Neural cell (in vitro differentiated cells): ENCODE measurements at regions not wholly inside any gene's neighbourhood (a gene's known extent, or its start where the extent isn't known, plus 50 kb on each side); places are given as distances from the start of the nearest gene placed in this dataset.

Source experiments
- H2AFZ ChIP-seq: fragments of 200-600, 300-800 bp; sonication (generic), shearing (Covaris generic); 2 replicates; pipeline ENCODE4 v1.6.0; 2014; ENCODE audit warnings: low read depth, mild to moderate bottlenecking, antibody characterized with exemption, low read length, moderate library complexity
- H3F3A ChIP-seq: fragments of 200-600 bp; shearing (Covaris generic); 2 replicates; pipeline ENCODE4 v1.6.1; 2016; ENCODE audit warnings: mild to moderate bottlenecking, moderate library complexity, mixed read lengths, antibody characterized with exemption, low read length; ENCODE audit not compliant: insufficient read depth, poor library complexity, severe bottlenecking
- H3K27ac ChIP-seq: fragments of 200-600, 300-800 bp; sonication (generic), shearing (Covaris generic); 2 replicates; pipeline ENCODE4 v1.5.1; 2014; ENCODE audit warnings: mild to moderate bottlenecking, low read length, moderate library complexity
- H3K27me3 ChIP-seq: fragments of 300-800, 200-600 bp; sonication (generic), shearing (Covaris generic); 2 replicates; pipeline ENCODE4 v1.6.0; 2014; ENCODE audit warnings: mild to moderate bottlenecking, low read depth, low read length, moderate library complexity; ENCODE audit not compliant: insufficient read depth
- H3K36me3 ChIP-seq: fragments of 300-800, 200-600 bp; sonication (generic), shearing (Covaris generic); 2 replicates; pipeline ENCODE4 v1.5.1; 2014; ENCODE audit warnings: mild to moderate bottlenecking, antibody characterized with exemption, low read length, moderate library complexity; ENCODE audit not compliant: insufficient read depth
- H3K4me2 ChIP-seq: fragments of 300-800, 200-600 bp; sonication (generic), shearing (Covaris generic); 2 replicates; pipeline ENCODE4 v1.6.0; 2014; ENCODE audit warnings: mild to moderate bottlenecking, low read length
- H3K4me3 ChIP-seq: fragments of 300-800, 200-600 bp; sonication (generic), shearing (Covaris generic); 2 replicates; pipeline ENCODE4 v1.5.1; 2014; ENCODE audit warnings: mild to moderate bottlenecking, low read length, moderate library complexity
- H3K79me2 ChIP-seq: fragments of 200-600 bp; shearing (Covaris generic); replicated peaks from 2 replicates; pipeline ENCODE4 v1.6.0; 2014; ENCODE audit warnings: mild to moderate bottlenecking, low read length, moderate library complexity; ENCODE audit not compliant: insufficient read depth
- H3K9ac ChIP-seq: fragments of 300-800, 200-600 bp; sonication (generic), shearing (Covaris generic); 2 replicates; pipeline ENCODE4 v1.6.1; 2016; ENCODE audit warnings: mild to moderate bottlenecking, low read length, mixed read lengths
- H3K9me2 ChIP-seq: fragments of 200-600 bp; shearing (Covaris generic); 2 replicates; pipeline ENCODE4 v1.6.1; 2016; ENCODE audit warnings: mild to moderate bottlenecking, low read length, mixed read lengths; ENCODE audit not compliant: insufficient read depth
- H3K9me3 ChIP-seq: fragments of 200-600, 300-800 bp; sonication (generic), shearing (Covaris generic); 2 replicates; pipeline ENCODE4 v1.6.1; 2016; ENCODE audit warnings: mild to moderate bottlenecking, mixed run types, low read length, moderate library complexity, mixed read lengths
- H4K20me1 ChIP-seq: fragments of 200-600 bp; shearing (Covaris generic); 2 replicates; pipeline ENCODE4 v1.6.1; 2016; ENCODE audit warnings: mild to moderate bottlenecking, mixed run types; ENCODE audit not compliant: insufficient read depth
- EP300 ChIP-seq: fragments of 450-650 bp; conservative IDR thresholded peaks from 2 replicates; pipeline ENCODE4 v1.6.1; 2014; ENCODE audit warnings: antibody characterized with exemption, mild to moderate bottlenecking, moderate library complexity; ENCODE audit not compliant: poor library complexity, severe bottlenecking
- EZH2 ChIP-seq: fragments of 200-600, 300-800 bp; shearing (Covaris generic), sonication (generic); IDR thresholded peaks from 2 replicates; pipeline ENCODE4 v1.6.1; 2014; ENCODE audit warnings: antibody characterized with exemption, low read length, borderline replicate concordance, mild to moderate bottlenecking; ENCODE audit not compliant: insufficient read depth, poor library complexity, severe bottlenecking
- MXI1 ChIP-seq: fragments of 450-650 bp; conservative IDR thresholded peaks from 2 replicates; pipeline ENCODE4 v1.6.1; 2014; ENCODE audit warnings: antibody characterized with exemption, mild to moderate bottlenecking; ENCODE audit not compliant: poor library complexity, severe bottlenecking
- POLR2AphosphoS5 ChIP-seq: IDR thresholded peaks from 2 replicates; pipeline ENCODE4 v1.6.1; 2012
- RAD21 ChIP-seq: fragments of 450-650 bp; conservative IDR thresholded peaks from 2 replicates; pipeline ENCODE4 v1.6.1; 2014; ENCODE audit warnings: antibody characterized with exemption, mild to moderate bottlenecking, moderate library complexity
- REST ChIP-seq: IDR thresholded peaks from 2 replicates; pipeline ENCODE4 v1.6.1; 2012; ENCODE audit warnings: borderline replicate concordance
- SMC3 ChIP-seq: fragments of 450-650 bp; conservative IDR thresholded peaks from 2 replicates; pipeline ENCODE4 v1.6.1; 2014; ENCODE audit warnings: antibody characterized with exemption, mild to moderate bottlenecking, moderate library complexity; ENCODE audit not compliant: poor library complexity
- TAF1 ChIP-seq: IDR thresholded peaks from 2 replicates; pipeline ENCODE4 v1.6.1; 2012; ENCODE audit warnings: low read depth
- TF ChIP-seq, protein P1 (sequence below): fragments of 450-650 bp; IDR thresholded peaks from 2 replicates; pipeline ENCODE4 v1.5.1; 2014; ENCODE audit warnings: antibody characterized with exemption, mild to moderate bottlenecking, moderate library complexity; ENCODE audit not compliant: poor library complexity, severe bottlenecking

DNA sequence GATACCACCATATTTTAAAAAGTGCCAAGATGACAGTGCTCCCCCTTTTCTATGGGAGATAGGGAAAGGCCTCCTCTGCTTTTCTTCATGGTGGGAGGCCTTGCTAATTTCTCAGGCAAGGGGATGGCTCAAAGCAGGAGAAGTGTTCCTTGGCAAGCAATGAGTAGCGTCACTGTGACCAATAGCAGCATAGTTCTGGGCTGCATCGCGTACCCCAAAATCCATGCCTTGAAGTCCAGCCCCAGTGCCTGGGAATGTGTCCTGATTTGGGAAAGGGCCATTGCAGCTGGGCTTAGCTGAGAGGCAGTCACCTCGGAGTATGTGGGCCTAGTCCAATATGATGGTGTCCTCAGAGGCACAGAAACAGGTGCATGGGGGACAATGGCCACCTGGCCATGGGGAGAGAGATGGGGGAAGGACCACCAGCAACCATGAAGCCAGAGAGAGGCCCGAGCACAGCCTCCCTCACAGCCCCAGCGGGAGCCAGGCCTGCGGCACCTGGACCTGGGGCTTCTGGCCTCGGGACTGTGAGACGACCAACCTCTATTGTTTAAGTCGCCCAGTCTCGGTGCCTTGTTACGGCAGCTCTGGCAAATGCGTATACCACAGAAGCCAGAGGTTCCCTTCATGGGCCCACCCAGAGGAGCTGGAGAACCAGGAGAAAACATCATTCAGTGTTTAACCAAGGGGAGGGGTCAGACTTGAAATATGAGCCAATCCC is 153.1 kb upstream of the RPS6KA2 start:
- Histone ChIP-seq H3K27me3 (no peaks in the 10 kb centered on the region), H3K36me3 (no peaks in the 10 kb centered on the region), H3K4me3 (no peak overlapping the region), H3K9me3 (no peaks in the 10 kb centered on the region), H2AFZ (no peak overlapping the region), H3K4me2 (no peak overlapping the region), H3F3A (no peaks in the 10 kb centered on the region), H3K27ac (no peak overlapping the region), H3K9me2 (no peaks in the 10 kb centered on the region), H4K20me1 (no peaks in the 10 kb centered on the region), H3K9ac (no peak overlapping the region), H3K79me2 (no peaks in the 10 kb centered on the region)
- TF ChIP-seq, protein P1, sequence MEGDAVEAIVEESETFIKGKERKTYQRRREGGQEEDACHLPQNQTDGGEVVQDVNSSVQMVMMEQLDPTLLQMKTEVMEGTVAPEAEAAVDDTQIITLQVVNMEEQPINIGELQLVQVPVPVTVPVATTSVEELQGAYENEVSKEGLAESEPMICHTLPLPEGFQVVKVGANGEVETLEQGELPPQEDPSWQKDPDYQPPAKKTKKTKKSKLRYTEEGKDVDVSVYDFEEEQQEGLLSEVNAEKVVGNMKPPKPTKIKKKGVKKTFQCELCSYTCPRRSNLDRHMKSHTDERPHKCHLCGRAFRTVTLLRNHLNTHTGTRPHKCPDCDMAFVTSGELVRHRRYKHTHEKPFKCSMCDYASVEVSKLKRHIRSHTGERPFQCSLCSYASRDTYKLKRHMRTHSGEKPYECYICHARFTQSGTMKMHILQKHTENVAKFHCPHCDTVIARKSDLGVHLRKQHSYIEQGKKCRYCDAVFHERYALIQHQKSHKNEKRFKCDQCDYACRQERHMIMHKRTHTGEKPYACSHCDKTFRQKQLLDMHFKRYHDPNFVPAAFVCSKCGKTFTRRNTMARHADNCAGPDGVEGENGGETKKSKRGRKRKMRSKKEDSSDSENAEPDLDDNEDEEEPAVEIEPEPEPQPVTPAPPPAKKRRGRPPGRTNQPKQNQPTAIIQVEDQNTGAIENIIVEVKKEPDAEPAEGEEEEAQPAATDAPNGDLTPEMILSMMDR = no peak
- no peak for TF ChIP-seq POLR2AphosphoS5
- no peak for TF ChIP-seq MXI1
- TF ChIP-seq EZH2 = no peak
- TF ChIP-seq RAD21 = no peak
- no peak for TF ChIP-seq EP300
- TF ChIP-seq SMC3 = no peak
- no peak for TF ChIP-seq TAF1
- TF ChIP-seq REST = no peak

GRCh38 chr6:166779381-166779780 is 152.3 kb upstream of the RPS6KA2 start:
- H3K79me2 ChIP-seq = no peaks in the 10 kb centered on the region
- no peak overlapping the region for H2AFZ ChIP-seq
- no peak for TF ChIP-seq RAD21
- TF ChIP-seq MXI1 = no peak
- TF ChIP-seq EZH2 = no peak
- TF ChIP-seq TAF1 = no peak
- no peak for TF ChIP-seq SMC3
- no peak for TF ChIP-seq REST
- TF ChIP-seq, protein P1 = no peak
- TF ChIP-seq EP300 = no peak
- no peak for TF ChIP-seq POLR2AphosphoS5
- H3K27me3 ChIP-seq = no peaks in the 10 kb centered on the region
- H3K4me3 ChIP-seq = no peak overlapping the region
- no peaks in the 10 kb centered on the region for H3F3A ChIP-seq
- no peak overlapping the region for H3K27ac ChIP-seq
- H3K9me2 ChIP-seq = no peaks in the 10 kb centered on the region
- no peaks in the 10 kb centered on the region for H3K9me3 ChIP-seq
- no peaks in the 10 kb centered on the region for H4K20me1 ChIP-seq
- H3K4me2 ChIP-seq = no peak overlapping the region
- H3K9ac ChIP-seq = no peak overlapping the region
- H3K36me3 ChIP-seq = no peaks in the 10 kb centered on the region
